ENCODE measurements at regions not wholly inside any gene's neighbourhood (a gene's known extent, or its start where the extent isn't known, plus 50 kb on each side); places are given as distances from the start of the nearest gene placed in this dataset.

- no peak overlapping the region for H3K4me3 ChIP-seq (ENCODE audit: low read depth, low read length)
- no peak for TF ChIP-seq CTCF (IDR thresholded peaks at IDR 0.05; ENCODE audit: low read depth, low read length)
- no peak for DNase-seq (ENCODE audit: low read depth, low spot score)
- in situ Hi-C loops (cut with HindIII; ENCODE audit: low sequenced_read_pairs): no loop called here
These were observed 518.9 kb downstream of the PREX1 start for GRCh38 chr20:48308882-48309281.

GRCh38 chr20:48308232-48308781 is 519.5 kb downstream of the PREX1 start:
- no peak overlapping the region for H3K4me3 ChIP-seq (ENCODE audit: low read depth, low read length)
- TF ChIP-seq CTCF (IDR thresholded peaks at IDR 0.05; ENCODE audit: low read depth, low read length): no peak
- in situ Hi-C loops (cut with HindIII; ENCODE audit: low sequenced_read_pairs): no loop called here
- no peak for DNase-seq (ENCODE audit: low read depth, low spot score)

GRCh38 chr20:48307277-48307676 is 520.5 kb downstream of the PREX1 start:
- no peak for DNase-seq (ENCODE audit: low read depth, low spot score)
- no peak overlapping the region for H3K4me3 ChIP-seq (ENCODE audit: low read depth, low read length)
- in situ Hi-C loops (cut with HindIII; ENCODE audit: low sequenced_read_pairs): no loop called here
- TF ChIP-seq CTCF (IDR thresholded peaks at IDR 0.05; ENCODE audit: low read depth, low read length): no peak

DNA sequence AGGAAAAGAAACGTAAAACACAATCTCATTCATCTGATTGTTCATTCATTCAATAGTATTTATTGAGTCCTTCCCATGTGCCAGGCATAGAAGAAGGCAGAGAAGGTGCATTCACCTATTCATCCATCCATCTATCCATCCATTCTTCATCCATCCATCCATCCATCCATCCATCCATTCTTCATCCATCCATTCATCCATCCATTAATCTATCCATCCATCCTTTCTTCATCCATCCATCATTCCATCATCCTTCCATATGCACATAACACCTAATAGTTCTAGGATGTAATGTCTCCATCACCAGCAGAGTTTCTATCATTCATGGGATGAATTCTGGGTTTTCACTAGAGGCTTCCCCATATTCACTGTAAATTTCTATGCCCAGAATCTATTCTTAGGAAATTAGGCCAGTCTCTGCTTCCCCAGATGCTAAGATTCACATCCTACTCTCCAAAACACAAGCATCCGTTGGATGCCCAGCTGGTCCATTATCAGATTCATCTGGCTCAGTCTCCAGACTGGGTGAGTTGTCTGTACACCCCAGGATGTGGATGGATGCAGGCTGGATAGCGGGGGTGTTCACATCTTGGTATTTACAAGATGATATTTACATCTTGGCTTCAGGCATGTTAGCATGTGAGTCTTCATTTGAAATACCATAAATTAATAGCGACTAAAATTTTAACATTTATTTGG is 517.7 kb upstream of the SULF2 start:
- H3K4me3 ChIP-seq (ENCODE audit: low read depth, low read length): no peak overlapping the region
- DNase-seq (ENCODE audit: low read depth, low spot score): no peak
- TF ChIP-seq CTCF (IDR thresholded peaks at IDR 0.05; ENCODE audit: low read depth, low read length): no peak
- in situ Hi-C loops (cut with HindIII; ENCODE audit: low sequenced_read_pairs): no loop called here

- no peak for DNase-seq (ENCODE audit: low read depth, low spot score)
- TF ChIP-seq CTCF (IDR thresholded peaks at IDR 0.05; ENCODE audit: low read depth, low read length): no peak
- no peak overlapping the region for H3K4me3 ChIP-seq (ENCODE audit: low read depth, low read length)
- in situ Hi-C loops (cut with HindIII; ENCODE audit: low sequenced_read_pairs): no loop called here
These were observed 516.9 kb upstream of the SULF2 start for GRCh38 chr20:48302149-48302548.

DNA sequence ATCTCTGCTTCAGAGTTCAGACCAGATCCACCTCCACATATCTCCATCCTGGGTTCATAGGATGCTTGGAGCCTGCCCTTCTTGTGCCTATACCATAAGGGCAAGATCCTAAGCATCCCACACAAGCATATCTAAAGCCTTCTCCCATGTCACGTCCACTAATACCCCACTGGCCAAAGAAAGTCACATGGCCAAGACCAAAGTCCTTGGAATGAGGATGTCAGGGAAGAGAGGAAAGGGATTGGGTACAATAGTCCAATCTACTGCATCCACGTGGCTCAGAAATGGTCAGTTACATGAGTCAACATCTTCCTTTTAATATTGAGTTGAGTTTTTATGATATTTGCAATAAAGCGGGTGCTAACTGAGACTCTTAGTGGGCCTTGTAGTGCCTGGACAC is 515.9 kb upstream of the SULF2 start:
- in situ Hi-C loops (cut with HindIII; ENCODE audit: low sequenced_read_pairs): no loop called here
- H3K4me3 ChIP-seq (ENCODE audit: low read depth, low read length): no peak overlapping the region
- TF ChIP-seq CTCF (IDR thresholded peaks at IDR 0.05; ENCODE audit: low read depth, low read length): no peak
- DNase-seq (ENCODE audit: low read depth, low spot score): no peak
